ENCODE measurements at regions not wholly inside any gene's neighbourhood (a gene's known extent, or its start where the extent isn't known, plus 50 kb on each side); places are given as distances from the start of the nearest gene placed in this dataset.
A peak's percentile ranks its signal among the peaks of the same experiment; 100 is the strongest.

DNA sequence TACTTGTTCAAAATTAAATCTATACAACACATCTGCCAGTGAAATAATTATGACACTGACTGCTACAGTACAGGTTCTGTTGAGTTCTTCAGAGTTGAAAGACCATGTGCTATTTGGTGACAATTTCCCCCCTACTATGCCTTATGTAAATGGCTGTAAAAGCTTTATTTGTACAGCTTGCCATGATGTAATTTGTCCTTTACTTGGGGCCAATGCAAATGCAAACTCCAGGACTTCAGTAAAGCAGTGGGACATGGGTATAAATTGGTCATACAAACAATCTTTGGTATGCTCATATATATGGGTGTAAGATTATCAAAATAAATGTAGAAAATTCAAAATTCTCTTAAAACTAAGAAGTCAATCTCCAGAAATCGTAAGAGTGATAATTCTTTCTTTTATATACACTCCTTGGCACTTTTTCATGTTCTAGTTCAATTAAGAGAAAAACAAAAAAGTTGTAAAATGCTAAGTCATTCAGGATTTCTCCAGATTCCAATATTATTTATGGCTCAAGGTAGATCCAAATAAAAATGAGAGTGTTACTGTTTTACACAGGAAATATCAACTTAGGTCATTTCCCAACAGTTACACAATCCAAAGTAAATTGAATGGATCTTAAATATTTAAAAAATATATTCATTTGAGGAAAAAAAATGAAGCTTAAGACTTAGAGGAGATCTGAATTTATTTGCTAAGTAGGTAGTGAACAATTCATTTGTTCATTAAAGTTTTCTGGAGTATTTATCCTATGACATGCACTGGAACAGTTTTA is 1310.5 kb upstream of the CITED2 start:
- Histone ChIP-seq H2AFZ (ENCODE audit: low read length) (no peak overlapping the region), H3K4me2 (ENCODE audit: low read depth, low read length, poor library complexity, severe bottlenecking) (no peak overlapping the region), H3K27me3 (ENCODE audit: low read length) (no peaks in the 10 kb centered on the region), H3K9me2 (replicated peaks; ENCODE audit: insufficient read depth, low read length) (no peaks in the 10 kb centered on the region), H3K36me3 (ENCODE audit: insufficient read depth, low read length) (no peaks in the 10 kb centered on the region), H3K9me3 (ENCODE audit: low read length) (no peaks in the 10 kb centered on the region), H3K9ac (ENCODE audit: low read length) (no peak overlapping the region), H3K79me2 (ENCODE audit: low read length) (no peaks in the 10 kb centered on the region), H4K20me1 (ENCODE audit: insufficient read depth, low read depth, low read length) (no peaks in the 10 kb centered on the region), H3K4me3 (ENCODE audit: low read length) (no peak overlapping the region), H3K4me1 (ENCODE audit: low read length) (0 out of 2 replicates have a peak, but pooled peaks cover 2% of the 10 kb centered on the region), H3K27ac (ENCODE audit: low read length) (no peak overlapping the region)
- DNase-seq, result no peak

DNA sequence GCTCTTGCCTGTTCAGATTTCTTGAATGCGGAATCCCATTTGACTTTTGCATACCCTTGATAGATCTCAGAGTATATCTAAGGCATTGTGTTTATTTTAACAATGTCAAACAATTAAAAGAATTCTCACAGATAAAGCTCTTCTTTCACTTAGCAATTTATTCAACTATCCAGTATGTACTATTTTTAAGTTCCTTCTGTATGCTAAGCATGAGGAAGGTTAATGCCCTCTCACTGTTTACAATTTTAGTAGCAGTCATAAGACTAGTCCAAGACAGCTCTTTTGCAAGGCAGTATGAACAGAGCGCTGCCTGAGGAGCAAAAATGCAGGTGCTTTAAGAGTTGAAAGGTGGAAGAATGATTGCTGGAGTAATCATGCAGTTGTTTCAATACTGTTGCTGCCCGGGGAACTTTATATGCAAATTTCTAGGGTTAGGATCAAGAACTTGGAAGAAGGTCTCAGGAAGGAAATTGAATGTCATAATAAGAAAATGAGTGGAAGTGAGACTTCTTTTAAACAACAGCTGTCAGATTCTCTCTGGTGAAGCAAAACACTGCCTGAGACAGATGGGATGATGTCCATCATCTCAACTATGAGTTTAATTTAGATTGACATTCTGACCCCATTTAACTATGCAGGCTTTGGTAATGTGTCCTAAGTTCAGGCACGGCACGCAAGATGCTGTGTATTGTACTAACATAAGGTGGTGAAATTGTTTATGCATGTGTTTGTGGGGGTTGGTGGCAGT is 1303.5 kb upstream of the CITED2 start:
- peaks cover 7% of the 10 kb centered on the region; the same call in 1 of the 2 replicates for H3K4me1 ChIP-seq (ENCODE audit: low read length)
- no peaks in the 10 kb centered on the region for H3K79me2 ChIP-seq (ENCODE audit: low read length)
- no peaks in the 10 kb centered on the region for H3K9me2 ChIP-seq (replicated peaks; ENCODE audit: insufficient read depth, low read length)
- no peak for DNase-seq
- no peak overlapping the region for H3K27ac ChIP-seq (ENCODE audit: low read length)
- H2AFZ ChIP-seq (ENCODE audit: low read length), result 0 out of 2 replicates have a peak overlapping the region, but pooled peaks have one; percentile 24
- no peak overlapping the region for H3K4me3 ChIP-seq (ENCODE audit: low read length)
- H3K27me3 ChIP-seq (ENCODE audit: low read length), result 0 out of 2 replicates have a peak, but pooled peaks cover 3% of the 10 kb centered on the region
- no peak overlapping the region for H3K9ac ChIP-seq (ENCODE audit: low read length)
- H3K4me2 ChIP-seq (ENCODE audit: low read depth, low read length, poor library complexity, severe bottlenecking), result no peak overlapping the region
- H3K36me3 ChIP-seq (ENCODE audit: insufficient read depth, low read length), result no peaks in the 10 kb centered on the region
- H4K20me1 ChIP-seq (ENCODE audit: insufficient read depth, low read depth, low read length), result no peaks in the 10 kb centered on the region
- no peaks in the 10 kb centered on the region for H3K9me3 ChIP-seq (ENCODE audit: low read length)

DNA sequence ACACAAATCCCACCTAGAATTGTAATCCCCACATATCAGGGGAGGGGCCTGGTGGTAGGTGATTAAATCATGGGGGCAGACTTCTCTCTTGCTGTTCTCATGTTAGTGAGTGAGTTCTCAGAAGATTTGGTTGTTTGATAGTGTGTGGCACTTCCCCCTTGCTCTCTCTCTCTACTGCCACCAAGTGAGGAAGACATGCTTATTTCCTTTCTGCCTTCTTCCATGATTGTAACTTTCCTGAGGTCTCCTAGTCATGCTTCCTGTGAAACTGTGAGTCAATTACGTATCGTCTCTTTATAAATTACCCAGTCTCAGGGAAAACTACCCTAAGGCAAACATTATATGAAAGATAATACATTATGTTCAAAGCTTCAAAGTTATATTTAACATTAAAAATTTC is 1297.5 kb upstream of the CITED2 start:
- DNase-seq, result peak; percentile 52
- H3K4me2 ChIP-seq (ENCODE audit: low read depth, low read length, poor library complexity, severe bottlenecking), result no peak overlapping the region
- no peak overlapping the region for H3K9ac ChIP-seq (ENCODE audit: low read length)
- H3K4me1 ChIP-seq (ENCODE audit: low read length), result peaks cover 12% of the 10 kb centered on the region
- H3K36me3 ChIP-seq (ENCODE audit: insufficient read depth, low read length), result no peaks in the 10 kb centered on the region
- H3K27ac ChIP-seq (ENCODE audit: low read length), result no peak overlapping the region
- H3K79me2 ChIP-seq (ENCODE audit: low read length), result no peaks in the 10 kb centered on the region
- H4K20me1 ChIP-seq (ENCODE audit: insufficient read depth, low read depth, low read length), result no peaks in the 10 kb centered on the region
- H3K9me2 ChIP-seq (replicated peaks; ENCODE audit: insufficient read depth, low read length), result no peaks in the 10 kb centered on the region
- no peak overlapping the region for H3K4me3 ChIP-seq (ENCODE audit: low read length)
- no peaks in the 10 kb centered on the region for H3K27me3 ChIP-seq (ENCODE audit: low read length)
- H2AFZ ChIP-seq (ENCODE audit: low read length), result no peak overlapping the region
- no peaks in the 10 kb centered on the region for H3K9me3 ChIP-seq (ENCODE audit: low read length)

DNA sequence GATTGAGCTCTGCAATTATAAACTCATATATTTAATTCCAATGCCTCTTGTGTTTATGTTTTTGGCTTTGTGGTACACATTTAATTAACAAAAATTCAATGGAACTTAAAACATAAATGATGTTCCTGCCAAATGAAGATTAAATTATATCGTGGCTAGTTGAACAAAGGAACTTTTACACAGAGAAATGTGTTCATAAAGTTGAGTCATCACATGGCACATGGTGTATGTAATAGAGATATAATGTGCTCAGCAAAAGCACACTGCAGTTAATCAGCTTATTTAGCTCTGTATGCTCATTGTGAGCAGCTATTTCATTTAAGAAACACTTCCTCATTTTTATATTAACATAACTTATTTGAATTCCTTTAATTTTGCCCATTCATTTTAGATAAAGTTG is 1295.6 kb upstream of the CITED2 start:
- Histone ChIP-seq H3K27me3 (ENCODE audit: low read length) (no peaks in the 10 kb centered on the region), H3K4me1 (ENCODE audit: low read length) (peaks cover 12% of the 10 kb centered on the region), H3K4me2 (ENCODE audit: low read depth, low read length, poor library complexity, severe bottlenecking) (no peak overlapping the region), H3K9ac (ENCODE audit: low read length) (no peak overlapping the region), H3K4me3 (ENCODE audit: low read length) (no peak overlapping the region), H3K79me2 (ENCODE audit: low read length) (no peaks in the 10 kb centered on the region), H4K20me1 (ENCODE audit: insufficient read depth, low read depth, low read length) (no peaks in the 10 kb centered on the region), H3K27ac (ENCODE audit: low read length) (no peak overlapping the region), H3K9me2 (replicated peaks; ENCODE audit: insufficient read depth, low read length) (no peaks in the 10 kb centered on the region), H3K36me3 (ENCODE audit: insufficient read depth, low read length) (no peaks in the 10 kb centered on the region), H3K9me3 (ENCODE audit: low read length) (no peaks in the 10 kb centered on the region), H2AFZ (ENCODE audit: low read length) (no peak overlapping the region)
- DNase-seq, result no peak

DNA sequence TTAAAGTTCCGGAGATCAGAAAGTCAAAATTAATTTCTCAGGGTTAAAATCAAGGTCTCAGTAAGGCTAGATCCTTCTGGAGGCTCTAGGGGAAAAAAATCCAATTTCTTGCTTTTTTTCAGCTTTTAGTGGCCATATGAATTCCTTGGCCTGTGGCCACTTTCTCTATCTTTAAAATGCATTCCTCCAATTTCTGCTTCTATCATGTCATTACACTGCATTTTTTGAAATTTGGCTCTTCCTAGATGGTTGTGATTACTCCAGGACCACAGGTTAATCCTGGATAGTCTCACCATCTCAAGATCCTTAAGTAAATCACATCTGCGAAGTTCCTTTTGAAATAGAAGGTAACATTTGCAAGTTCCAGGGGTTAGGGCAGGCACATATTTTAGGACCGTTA is 1294.9 kb upstream of the CITED2 start:
- Histone ChIP-seq H3K4me1 (ENCODE audit: low read length) (peaks cover 12% of the 10 kb centered on the region), H2AFZ (ENCODE audit: low read length) (0 out of 2 replicates have a peak overlapping the region, but pooled peaks have one; percentile 25), H3K9ac (ENCODE audit: low read length) (no peak overlapping the region), H3K4me2 (ENCODE audit: low read depth, low read length, poor library complexity, severe bottlenecking) (no peak overlapping the region), H3K27me3 (ENCODE audit: low read length) (no peaks in the 10 kb centered on the region), H3K79me2 (ENCODE audit: low read length) (no peaks in the 10 kb centered on the region), H4K20me1 (ENCODE audit: insufficient read depth, low read depth, low read length) (no peaks in the 10 kb centered on the region), H3K4me3 (ENCODE audit: low read length) (no peak overlapping the region), H3K36me3 (ENCODE audit: insufficient read depth, low read length) (no peaks in the 10 kb centered on the region), H3K9me2 (replicated peaks; ENCODE audit: insufficient read depth, low read length) (no peaks in the 10 kb centered on the region), H3K9me3 (ENCODE audit: low read length) (no peaks in the 10 kb centered on the region), H3K27ac (ENCODE audit: low read length) (no peak overlapping the region)
- no peak for DNase-seq

DNA sequence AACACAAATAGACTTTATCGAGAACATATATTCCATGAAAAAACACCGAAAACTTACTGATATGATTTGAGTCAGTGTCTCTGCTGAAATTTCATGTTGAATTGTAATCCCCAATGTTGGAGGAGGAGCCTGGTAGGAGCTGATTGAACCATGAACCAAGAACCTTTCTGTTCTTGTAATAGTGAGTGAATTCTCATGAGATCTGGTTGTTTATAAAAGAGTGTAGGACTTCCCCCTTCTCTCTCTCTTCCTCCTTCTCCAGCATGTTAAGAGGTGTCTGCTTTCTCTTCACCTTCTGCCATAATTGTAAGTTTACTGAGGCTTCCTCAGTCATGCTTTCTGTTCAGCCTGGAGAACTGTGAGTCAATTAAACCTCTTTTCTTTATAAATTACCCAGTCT is 1289.3 kb upstream of the CITED2 start:
- H3K9ac ChIP-seq (ENCODE audit: low read length), result no peak overlapping the region
- H3K4me1 ChIP-seq (ENCODE audit: low read length), result peaks cover 6% of the 10 kb centered on the region
- DNase-seq, result no peak
- H3K27ac ChIP-seq (ENCODE audit: low read length), result no peak overlapping the region
- no peaks in the 10 kb centered on the region for H3K36me3 ChIP-seq (ENCODE audit: insufficient read depth, low read length)
- H3K27me3 ChIP-seq (ENCODE audit: low read length), result no peaks in the 10 kb centered on the region
- H3K4me3 ChIP-seq (ENCODE audit: low read length), result no peak overlapping the region
- H3K79me2 ChIP-seq (ENCODE audit: low read length), result no peaks in the 10 kb centered on the region
- H3K9me3 ChIP-seq (ENCODE audit: low read length), result no peaks in the 10 kb centered on the region
- no peak overlapping the region for H3K4me2 ChIP-seq (ENCODE audit: low read depth, low read length, poor library complexity, severe bottlenecking)
- H4K20me1 ChIP-seq (ENCODE audit: insufficient read depth, low read depth, low read length), result no peaks in the 10 kb centered on the region
- no peak overlapping the region for H2AFZ ChIP-seq (ENCODE audit: low read length)
- H3K9me2 ChIP-seq (replicated peaks; ENCODE audit: insufficient read depth, low read length), result no peaks in the 10 kb centered on the region

DNA sequence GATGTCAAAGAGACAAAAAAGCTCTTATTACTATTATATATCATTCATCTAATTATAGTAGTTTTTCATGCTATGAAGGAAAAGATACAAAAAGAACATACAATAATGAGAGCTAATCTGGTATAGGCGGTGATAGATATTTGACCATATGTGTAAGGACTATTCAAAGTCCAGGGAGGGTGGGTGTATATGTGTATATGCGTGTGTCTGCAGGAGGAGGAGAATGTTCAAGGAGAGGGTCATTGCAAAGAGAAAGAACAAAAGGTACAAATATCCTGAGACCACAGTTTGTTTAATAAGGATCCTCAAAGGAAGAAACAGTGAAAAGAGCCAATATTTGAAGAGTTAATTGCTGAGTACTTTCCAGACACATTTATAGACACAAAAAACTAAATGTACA is 1288.6 kb upstream of the CITED2 start:
- no peaks in the 10 kb centered on the region for H3K27me3 ChIP-seq (ENCODE audit: low read length)
- no peak for DNase-seq
- no peak overlapping the region for H3K4me3 ChIP-seq (ENCODE audit: low read length)
- H4K20me1 ChIP-seq (ENCODE audit: insufficient read depth, low read depth, low read length), result no peaks in the 10 kb centered on the region
- peaks cover 6% of the 10 kb centered on the region for H3K4me1 ChIP-seq (ENCODE audit: low read length)
- H3K27ac ChIP-seq (ENCODE audit: low read length), result no peak overlapping the region
- no peaks in the 10 kb centered on the region for H3K9me2 ChIP-seq (replicated peaks; ENCODE audit: insufficient read depth, low read length)
- no peaks in the 10 kb centered on the region for H3K36me3 ChIP-seq (ENCODE audit: insufficient read depth, low read length)
- H3K9ac ChIP-seq (ENCODE audit: low read length), result no peak overlapping the region
- H3K79me2 ChIP-seq (ENCODE audit: low read length), result no peaks in the 10 kb centered on the region
- no peak overlapping the region for H3K4me2 ChIP-seq (ENCODE audit: low read depth, low read length, poor library complexity, severe bottlenecking)
- no peaks in the 10 kb centered on the region for H3K9me3 ChIP-seq (ENCODE audit: low read length)
- H2AFZ ChIP-seq (ENCODE audit: low read length), result no peak overlapping the region

DNA sequence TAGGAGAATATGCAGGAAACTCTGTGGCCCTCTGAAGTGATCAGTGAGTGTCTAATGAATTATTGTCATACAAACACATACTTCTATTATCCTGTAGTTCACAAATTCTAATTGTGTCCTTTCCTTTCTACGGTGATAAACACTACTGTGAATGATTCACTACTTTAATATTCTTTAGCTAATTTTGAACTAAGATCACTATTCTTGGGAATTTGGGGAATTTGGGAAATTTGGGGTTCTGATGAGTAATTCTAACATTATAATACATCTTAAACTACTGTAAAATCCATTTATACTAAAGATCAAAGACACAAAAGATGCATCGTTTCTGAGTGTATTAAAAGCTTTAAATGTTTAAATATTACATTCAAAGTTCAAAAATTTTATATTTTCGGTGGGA is 1287.2 kb upstream of the CITED2 start:
- no peaks in the 10 kb centered on the region for H3K9me2 ChIP-seq (replicated peaks; ENCODE audit: insufficient read depth, low read length)
- DNase-seq, result no peak
- H3K9me3 ChIP-seq (ENCODE audit: low read length), result no peaks in the 10 kb centered on the region
- no peak overlapping the region for H3K4me2 ChIP-seq (ENCODE audit: low read depth, low read length, poor library complexity, severe bottlenecking)
- H3K4me1 ChIP-seq (ENCODE audit: low read length), result no peaks in the 10 kb centered on the region
- no peaks in the 10 kb centered on the region for H3K36me3 ChIP-seq (ENCODE audit: insufficient read depth, low read length)
- H3K4me3 ChIP-seq (ENCODE audit: low read length), result no peak overlapping the region
- H3K79me2 ChIP-seq (ENCODE audit: low read length), result no peaks in the 10 kb centered on the region
- no peaks in the 10 kb centered on the region for H3K27me3 ChIP-seq (ENCODE audit: low read length)
- no peak overlapping the region for H3K9ac ChIP-seq (ENCODE audit: low read length)
- no peak overlapping the region for H2AFZ ChIP-seq (ENCODE audit: low read length)
- no peak overlapping the region for H3K27ac ChIP-seq (ENCODE audit: low read length)
- H4K20me1 ChIP-seq (ENCODE audit: insufficient read depth, low read depth, low read length), result no peaks in the 10 kb centered on the region

Measured in Karpas-422 (cell line).